NT2/D1 (cell line): ENCODE measurements at regions not wholly inside any gene's neighbourhood (a gene's known extent, or its start where the extent isn't known, plus 50 kb on each side); places are given as distances from the start of the nearest gene placed in this dataset.

ENCODE experiments used
- SUZ12 ChIP-seq: IDR thresholded peaks from 2 replicates; pipeline ENCODE4 v1.6.1; 2011; ENCODE audit not compliant: insufficient read length, insufficient read depth; ENCODE audit errors: extremely low read depth
- YY1 ChIP-seq: IDR thresholded peaks from 2 replicates; pipeline ENCODE4 v1.6.1; 2011; ENCODE audit not compliant: insufficient read length, insufficient read depth
- ZNF274 ChIP-seq: IDR thresholded peaks from 2 replicates; pipeline ENCODE4 v1.6.1; 2011; ENCODE audit warnings: mild to moderate bottlenecking, low read depth, low read length

GRCh38 chr2:168354499-168354898 is 101.6 kb upstream of the CERS6 start:
- TF ChIP-seq SUZ12 (no peak), ZNF274 (no peak), YY1 (no peak)
